GM23338 (cell line): ENCODE measurements at regions not wholly inside any gene's neighbourhood (a gene's known extent, or its start where the extent isn't known, plus 50 kb on each side); places are given as distances from the start of the nearest gene placed in this dataset.

ENCODE experiments used
- ATAC-seq: fragments of 200-7000 bp; cut with Tn5 transposase; 3 replicates; pipeline ENCODE4 v1.9.1; 2020
- DNase-seq: peaks from one replicate; pipeline ENCODE4 v3.0.0-alpha.2; 2015; ENCODE audit warnings: low spot score
- H2AFZ ChIP-seq: fragments of 200-600 bp; sonication (generic); 2 replicates; pipeline ENCODE4 v1.8.0; 2016; ENCODE audit warnings: antibody characterized with exemption, mild to moderate bottlenecking, moderate library complexity
- H3F3A ChIP-seq: fragments of 200-600 bp; sonication (generic); replicated peaks from 2 replicates; pipeline ENCODE4 v1.8.0; 2017; ENCODE audit warnings: antibody characterized with exemption, mixed run types, low read depth
- H3K27ac ChIP-seq: fragments of 200-600 bp; sonication (generic); 2 replicates; pipeline ENCODE4 v1.6.1; 2016; ENCODE audit warnings: low read depth
- H3K27me3 ChIP-seq: fragments of 200-600 bp; sonication (generic); 2 replicates; pipeline ENCODE4 v1.8.0; 2016; ENCODE audit warnings: mild to moderate bottlenecking, mixed run types, moderate library complexity; ENCODE audit not compliant: insufficient read depth
- H3K36me3 ChIP-seq: fragments of 200-600 bp; sonication (generic); 2 replicates; pipeline ENCODE4 v1.8.0; 2016; ENCODE audit warnings: mild to moderate bottlenecking; ENCODE audit not compliant: insufficient read depth
- H3K4me1 ChIP-seq: fragments of 200-600 bp; sonication (generic); 2 replicates; pipeline ENCODE4 v1.8.0; 2016; ENCODE audit warnings: mild to moderate bottlenecking, moderate library complexity; ENCODE audit not compliant: insufficient read depth
- H3K4me2 ChIP-seq: fragments of 200-600 bp; sonication (generic); 2 replicates; pipeline ENCODE4 v1.7.1; 2017; ENCODE audit warnings: mixed run types
- H3K4me3 ChIP-seq: fragments of 200-600 bp; sonication (generic); 2 replicates; pipeline ENCODE4 v1.6.1; 2016; ENCODE audit warnings: mixed run types
- H3K79me2 ChIP-seq: fragments of 200-600 bp; sonication (generic); replicated peaks from 2 replicates; pipeline ENCODE4 v1.8.0; 2017; ENCODE audit warnings: mild to moderate bottlenecking; ENCODE audit not compliant: insufficient read depth
- H3K9me2 ChIP-seq: fragments of 200-600 bp; sonication (generic); 2 replicates; pipeline ENCODE4 v1.8.0; 2017; ENCODE audit not compliant: insufficient read depth
- H4K20me1 ChIP-seq: fragments of 200-600 bp; sonication (generic); replicated peaks from 2 replicates; pipeline ENCODE4 v1.8.0; 2017; ENCODE audit warnings: mild to moderate bottlenecking; ENCODE audit not compliant: insufficient read depth
- H3K27ac Mint-ChIP-seq: 2 replicates; pipeline ENCODE4 v1.8.0; 2020; ENCODE audit warnings: inconsistent platforms, mild to moderate bottlenecking, moderate library complexity, mixed read lengths
- H3K27me3 Mint-ChIP-seq: 3 replicates; pipeline ENCODE4 v1.8.0; 2022; ENCODE audit warnings: low read depth, mild to moderate bottlenecking, moderate library complexity, mixed read lengths, inconsistent platforms; ENCODE audit not compliant: insufficient read depth, poor library complexity
- H3K36me3 Mint-ChIP-seq: 3 replicates; pipeline ENCODE4 v1.8.0; 2021; ENCODE audit warnings: low read depth, mild to moderate bottlenecking, inconsistent platforms, moderate library complexity, mixed read lengths
- H3K4me1 Mint-ChIP-seq: 3 replicates; pipeline ENCODE4 v1.8.0; 2020; ENCODE audit warnings: mild to moderate bottlenecking, inconsistent platforms, mixed read lengths
- H3K4me3 Mint-ChIP-seq: 3 replicates; pipeline ENCODE4 v1.8.0; 2021; ENCODE audit warnings: moderate library complexity, mild to moderate bottlenecking, inconsistent platforms, mixed read lengths
- H3K9me3 Mint-ChIP-seq: 3 replicates; pipeline ENCODE4 v1.8.0; 2020; ENCODE audit warnings: moderate library complexity, mild to moderate bottlenecking, inconsistent platforms, mixed read lengths
- CREB1 ChIP-seq: fragments of 250-450 bp; sonication (Bioruptor Pico); IDR thresholded peaks from 2 replicates; pipeline ENCODE4 v1.5.0; 2020; ENCODE audit warnings: low read depth, mild to moderate bottlenecking, moderate library complexity
- ETS1 ChIP-seq: IDR thresholded peaks from 2 replicates; pipeline ENCODE4 v1.6.1; 2016; ENCODE audit warnings: antibody characterized with exemption
- EZH2 ChIP-seq: fragments of 200-600 bp; sonication (generic); IDR thresholded peaks from one replicate; pipeline ENCODE4 v1.8.0; 2017; ENCODE audit warnings: antibody characterized with exemption, mild to moderate bottlenecking, low read depth; ENCODE audit not compliant: unreplicated experiment
- EZH2phosphoT487 ChIP-seq: fragments of 200-600 bp; sonication (generic); IDR thresholded peaks from one replicate; pipeline ENCODE4 v1.8.1; 2018; ENCODE audit warnings: antibody characterized with exemption; ENCODE audit not compliant: unreplicated experiment
- JUNB ChIP-seq: IDR thresholded peaks from one replicate; pipeline ENCODE4 v1.6.1; 2016; ENCODE audit warnings: antibody characterized with exemption; ENCODE audit not compliant: unreplicated experiment
- POLR2AphosphoS5 ChIP-seq: IDR thresholded peaks from 2 replicates; pipeline ENCODE4 v1.6.1; 2016; ENCODE audit warnings: antibody characterized with exemption, low read depth
- REST ChIP-seq: IDR thresholded peaks from one replicate; pipeline ENCODE4 v1.6.1; 2018; ENCODE audit warnings: antibody characterized with exemption; ENCODE audit not compliant: unreplicated experiment
- STAT1 ChIP-seq: IDR thresholded peaks from one replicate; pipeline ENCODE4 v1.6.1; 2016; ENCODE audit warnings: antibody characterized with exemption; ENCODE audit not compliant: unreplicated experiment
- ZNF114 ChIP-seq: fragments of 250-450 bp; sonication (Bioruptor Pico); IDR thresholded peaks from 2 replicates; pipeline ENCODE4 v1.5.0; 2020; ENCODE audit warnings: mild to moderate bottlenecking, moderate library complexity
- ZNF331 ChIP-seq: fragments of 250-450 bp; sonication (Bioruptor Pico); IDR thresholded peaks from 2 replicates; pipeline ENCODE4 v1.5.0; 2020; ENCODE audit warnings: low read depth, mild to moderate bottlenecking, moderate library complexity
- ZNF462 ChIP-seq: fragments of 250-450 bp; sonication (Bioruptor Pico); IDR thresholded peaks from 2 replicates; pipeline ENCODE4 v1.5.0; 2020; ENCODE audit warnings: mild to moderate bottlenecking, moderate library complexity

- Mint-ChIP-seq H3K9me3 (no peaks in the 10 kb centered on the region), H3K27me3 (no peaks in the 10 kb centered on the region), H3K27ac (no peak overlapping the region), H3K4me3 (no peak overlapping the region), H3K36me3 (no peaks in the 10 kb centered on the region), H3K4me1 (peaks cover 8% of the 10 kb centered on the region; the same call in 2 of the 3 replicates)
- DNase-seq (no peak), ATAC-seq (no peak)
- Histone ChIP-seq H3K4me1 (peaks cover 7% of the 10 kb centered on the region; the same call in 1 of the 2 replicates), H3K4me2 (no peak overlapping the region), H3K9me2 (no peaks in the 10 kb centered on the region), H2AFZ (no peak overlapping the region), H3K27me3 (no peaks in the 10 kb centered on the region), H3K27ac (no peak overlapping the region), H3K79me2 (no peaks in the 10 kb centered on the region), H4K20me1 (no peaks in the 10 kb centered on the region), H3K36me3 (no peaks in the 10 kb centered on the region), H3K4me3 (no peak overlapping the region), H3F3A (no peaks in the 10 kb centered on the region)
- TF ChIP-seq ZNF331 (CRISPR knock-in tag) (no peak), JUNB (no peak), EZH2phosphoT487 (no peak), ETS1 (no peak), ZNF114 (CRISPR knock-in tag) (no peak), STAT1 (no peak)
Observed at GRCh38 chr18:67023059-67023458, 419.2 kb upstream of the CDH19 start.

- Histone ChIP-seq H3K9me2 (no peaks in the 10 kb centered on the region), H3K4me3 (no peak overlapping the region), H2AFZ (no peak overlapping the region), H3K4me2 (no peak overlapping the region), H3K27ac (no peak overlapping the region), H3K27me3 (no peaks in the 10 kb centered on the region), H3K79me2 (no peaks in the 10 kb centered on the region), H3K4me1 (no peaks in the 10 kb centered on the region), H3F3A (no peaks in the 10 kb centered on the region), H4K20me1 (no peaks in the 10 kb centered on the region), H3K36me3 (no peaks in the 10 kb centered on the region)
- DNase-seq (no peak), ATAC-seq (no peak)
- H3K9me3 Mint-ChIP-seq: no peaks in the 10 kb centered on the region
- no peak overlapping the region for H3K27ac Mint-ChIP-seq
- no peak overlapping the region for H3K4me3 Mint-ChIP-seq
- H3K4me1 Mint-ChIP-seq: no peaks in the 10 kb centered on the region
- H3K27me3 Mint-ChIP-seq: no peaks in the 10 kb centered on the region
- no peaks in the 10 kb centered on the region for H3K36me3 Mint-ChIP-seq
- TF ChIP-seq JUNB: no peak
- TF ChIP-seq REST: no peak
- no peak for TF ChIP-seq EZH2
- TF ChIP-seq ETS1: no peak
- no peak for TF ChIP-seq ZNF114 (CRISPR knock-in tag)
- TF ChIP-seq ZNF331 (CRISPR knock-in tag): no peak
- TF ChIP-seq ZNF462: no peak
- TF ChIP-seq POLR2AphosphoS5: no peak
- TF ChIP-seq CREB1: no peak
Observed at GRCh38 chr18:67010919-67011318, 407.0 kb upstream of the CDH19 start.
